Stimulated activated memory B cell treated with anti-CD40 and anti-IgM and Interleukin-4, amounts not matched to agents 10 μg/mL and 1 μg/mL and 100 μg/mL, for 72 hours (primary cell): ENCODE measurements at regions not wholly inside any gene's neighbourhood (a gene's known extent, or its start where the extent isn't known, plus 50 kb on each side); places are given as distances from the start of the nearest gene placed in this dataset.

Source experiments
- ATAC-seq: fragments of 150-1000 bp; cut with Tn5 transposase; 2 replicates; pipeline ENCODE4 v1.10.0; 2021
- H3K27ac Mint-ChIP-seq: one replicate; pipeline ENCODE4 v1.8.0; 2022; ENCODE audit warnings: mild to moderate bottlenecking, mixed read lengths
- H3K27me3 Mint-ChIP-seq: one replicate; pipeline ENCODE4 v1.8.0; 2022; ENCODE audit warnings: mixed read lengths
- H3K36me3 Mint-ChIP-seq: one replicate; pipeline ENCODE4 v1.8.0; 2022; ENCODE audit warnings: mixed read lengths
- H3K4me1 Mint-ChIP-seq: one replicate; pipeline ENCODE4 v1.8.0; 2022; ENCODE audit warnings: mixed read lengths
- H3K4me3 Mint-ChIP-seq: one replicate; pipeline ENCODE4 v1.8.0; 2022; ENCODE audit warnings: mild to moderate bottlenecking, moderate library complexity, mixed read lengths
- H3K9me3 Mint-ChIP-seq: one replicate; pipeline ENCODE4 v1.8.0; 2022; ENCODE audit warnings: mixed read lengths

GRCh38 chr1:239736479-239736878 is 350.1 kb downstream of the CHRM3 start:
- Mint-ChIP-seq H3K27me3 (no peaks in the 10 kb centered on the region), H3K27ac (no peak overlapping the region), H3K4me1 (no peaks in the 10 kb centered on the region), H3K4me3 (no peak overlapping the region), H3K9me3 (peaks cover 3% of the 10 kb centered on the region), H3K36me3 (no peaks in the 10 kb centered on the region)
- ATAC-seq: no peak

GRCh38 chr1:239739375-239739774 is 352.3 kb upstream of the FMN2 start:
- H3K9me3 Mint-ChIP-seq: peaks cover 5% of the 10 kb centered on the region
- no peak overlapping the region for H3K4me3 Mint-ChIP-seq
- ATAC-seq: no peak
- H3K4me1 Mint-ChIP-seq: no peaks in the 10 kb centered on the region
- H3K36me3 Mint-ChIP-seq: no peaks in the 10 kb centered on the region
- H3K27ac Mint-ChIP-seq: no peak overlapping the region
- no peaks in the 10 kb centered on the region for H3K27me3 Mint-ChIP-seq

- peaks cover 8% of the 10 kb centered on the region for H3K9me3 Mint-ChIP-seq
- H3K36me3 Mint-ChIP-seq: no peaks in the 10 kb centered on the region
- H3K4me1 Mint-ChIP-seq: no peaks in the 10 kb centered on the region
- ATAC-seq: no peak
- H3K4me3 Mint-ChIP-seq: no peak overlapping the region
- H3K27ac Mint-ChIP-seq: no peak overlapping the region
- no peaks in the 10 kb centered on the region for H3K27me3 Mint-ChIP-seq
These were observed 351.8 kb upstream of the FMN2 start for GRCh38 chr1:239739919-239740318.

- no peaks in the 10 kb centered on the region for H3K36me3 Mint-ChIP-seq
- peaks cover 9% of the 10 kb centered on the region for H3K9me3 Mint-ChIP-seq
- H3K4me1 Mint-ChIP-seq: no peaks in the 10 kb centered on the region
- no peak overlapping the region for H3K27ac Mint-ChIP-seq
- H3K27me3 Mint-ChIP-seq: no peaks in the 10 kb centered on the region
- H3K4me3 Mint-ChIP-seq: no peak overlapping the region
- ATAC-seq: no peak
These were observed 349.1 kb upstream of the FMN2 start for GRCh38 chr1:239742416-239743109.

GRCh38 chr1:239744851-239745250 is 346.8 kb upstream of the FMN2 start:
- no peak for ATAC-seq
- H3K36me3 Mint-ChIP-seq: no peaks in the 10 kb centered on the region
- no peaks in the 10 kb centered on the region for H3K27me3 Mint-ChIP-seq
- no peaks in the 10 kb centered on the region for H3K4me1 Mint-ChIP-seq
- H3K27ac Mint-ChIP-seq: no peak overlapping the region
- H3K9me3 Mint-ChIP-seq: peaks cover 7% of the 10 kb centered on the region
- no peak overlapping the region for H3K4me3 Mint-ChIP-seq

- no peak overlapping the region for H3K4me3 Mint-ChIP-seq
- ATAC-seq: no peak
- H3K36me3 Mint-ChIP-seq: no peaks in the 10 kb centered on the region
- H3K27ac Mint-ChIP-seq: no peak overlapping the region
- no peaks in the 10 kb centered on the region for H3K4me1 Mint-ChIP-seq
- H3K9me3 Mint-ChIP-seq: no peaks in the 10 kb centered on the region
- no peaks in the 10 kb centered on the region for H3K27me3 Mint-ChIP-seq
These were observed 336.4 kb upstream of the FMN2 start for GRCh38 chr1:239755107-239755912.

GRCh38 chr1:239757716-239758115 is 334.0 kb upstream of the FMN2 start:
- no peak for ATAC-seq
- Mint-ChIP-seq H3K9me3 (no peaks in the 10 kb centered on the region), H3K4me3 (no peak overlapping the region), H3K36me3 (no peaks in the 10 kb centered on the region), H3K27me3 (no peaks in the 10 kb centered on the region), H3K27ac (no peak overlapping the region), H3K4me1 (no peaks in the 10 kb centered on the region)

- ATAC-seq: no peak
These were observed 332.9 kb upstream of the FMN2 start for GRCh38 chr1:239758756-239759155.

GRCh38 chr1:239761509-239761908 is 330.2 kb upstream of the FMN2 start:
- H3K27ac Mint-ChIP-seq: no peak overlapping the region
- H3K27me3 Mint-ChIP-seq: no peaks in the 10 kb centered on the region
- peaks cover 3% of the 10 kb centered on the region for H3K9me3 Mint-ChIP-seq
- no peak for ATAC-seq
- H3K4me1 Mint-ChIP-seq: no peaks in the 10 kb centered on the region
- H3K4me3 Mint-ChIP-seq: no peak overlapping the region
- H3K36me3 Mint-ChIP-seq: no peaks in the 10 kb centered on the region

More at GRCh38 chr1:239758756-239759155, 332.9 kb upstream of the FMN2 start:
- no peaks in the 10 kb centered on the region for H3K36me3 Mint-ChIP-seq
- H3K27ac Mint-ChIP-seq: no peak overlapping the region
- no peaks in the 10 kb centered on the region for H3K4me1 Mint-ChIP-seq
- H3K9me3 Mint-ChIP-seq: no peaks in the 10 kb centered on the region
- no peaks in the 10 kb centered on the region for H3K27me3 Mint-ChIP-seq
- no peak overlapping the region for H3K4me3 Mint-ChIP-seq

- H3K4me3 Mint-ChIP-seq: no peak overlapping the region
- no peak for ATAC-seq
- H3K4me1 Mint-ChIP-seq: no peaks in the 10 kb centered on the region
- no peaks in the 10 kb centered on the region for H3K27me3 Mint-ChIP-seq
- peaks cover 3% of the 10 kb centered on the region for H3K9me3 Mint-ChIP-seq
- no peaks in the 10 kb centered on the region for H3K36me3 Mint-ChIP-seq
- H3K27ac Mint-ChIP-seq: no peak overlapping the region
These were observed 327.8 kb upstream of the FMN2 start for GRCh38 chr1:239763850-239764249.

- ATAC-seq: no peak
- no peak overlapping the region for H3K4me3 Mint-ChIP-seq
These were observed 327.1 kb upstream of the FMN2 start for GRCh38 chr1:239764546-239764945.

GRCh38 chr1:239765163-239765562 is 326.5 kb upstream of the FMN2 start:
- no peak overlapping the region for H3K27ac Mint-ChIP-seq
- H3K36me3 Mint-ChIP-seq: no peaks in the 10 kb centered on the region
- H3K4me3 Mint-ChIP-seq: no peak overlapping the region
- no peaks in the 10 kb centered on the region for H3K27me3 Mint-ChIP-seq
- ATAC-seq: no peak
- H3K4me1 Mint-ChIP-seq: no peaks in the 10 kb centered on the region
- peaks cover 3% of the 10 kb centered on the region for H3K9me3 Mint-ChIP-seq

More at GRCh38 chr1:239764546-239764945, 327.1 kb upstream of the FMN2 start:
- no peak overlapping the region for H3K27ac Mint-ChIP-seq
- H3K36me3 Mint-ChIP-seq: no peaks in the 10 kb centered on the region
- H3K4me1 Mint-ChIP-seq: no peaks in the 10 kb centered on the region
- H3K27me3 Mint-ChIP-seq: no peaks in the 10 kb centered on the region
- peaks cover 3% of the 10 kb centered on the region for H3K9me3 Mint-ChIP-seq

GRCh38 chr1:239771550-239771949 is 320.1 kb upstream of the FMN2 start:
- H3K9me3 Mint-ChIP-seq: peaks cover 10% of the 10 kb centered on the region
- no peaks in the 10 kb centered on the region for H3K27me3 Mint-ChIP-seq
- H3K4me3 Mint-ChIP-seq: no peak overlapping the region
- H3K27ac Mint-ChIP-seq: no peak overlapping the region
- no peaks in the 10 kb centered on the region for H3K36me3 Mint-ChIP-seq
- no peaks in the 10 kb centered on the region for H3K4me1 Mint-ChIP-seq
- ATAC-seq: no peak

GRCh38 chr1:239772446-239772845 is 319.2 kb upstream of the FMN2 start:
- no peak for ATAC-seq
- Mint-ChIP-seq H3K4me3 (no peak overlapping the region), H3K4me1 (no peaks in the 10 kb centered on the region), H3K9me3 (peaks cover 11% of the 10 kb centered on the region), H3K27me3 (no peaks in the 10 kb centered on the region), H3K36me3 (no peaks in the 10 kb centered on the region), H3K27ac (no peak overlapping the region)

- no peak overlapping the region for H3K4me3 Mint-ChIP-seq
- no peaks in the 10 kb centered on the region for H3K4me1 Mint-ChIP-seq
- no peak for ATAC-seq
- H3K27me3 Mint-ChIP-seq: no peaks in the 10 kb centered on the region
- H3K9me3 Mint-ChIP-seq: peaks cover 11% of the 10 kb centered on the region
- H3K36me3 Mint-ChIP-seq: no peaks in the 10 kb centered on the region
- H3K27ac Mint-ChIP-seq: no peak overlapping the region
These were observed 316.2 kb upstream of the FMN2 start for GRCh38 chr1:239775466-239775865.

- Mint-ChIP-seq H3K4me3 (no peak overlapping the region), H3K27ac (no peak overlapping the region), H3K27me3 (no peaks in the 10 kb centered on the region), H3K9me3 (peaks cover 7% of the 10 kb centered on the region), H3K4me1 (no peaks in the 10 kb centered on the region), H3K36me3 (no peaks in the 10 kb centered on the region)
- no peak for ATAC-seq
These were observed 313.4 kb upstream of the FMN2 start for GRCh38 chr1:239778208-239778813.
